Sigmoid colon (tissue), 6 donors: ENCODE measurements at regions not wholly inside any gene's neighbourhood (a gene's known extent, or its start where the extent isn't known, plus 50 kb on each side); places are given as distances from the start of the nearest gene placed in this dataset.

Source experiments
- DNase-seq: peaks from one replicate; pipeline ENCODE4 v3.0.0-alpha.2; 2019
- H3K27ac ChIP-seq, 4 donors: fragments of 200-600 bp; sonication (generic); one replicate each; pipeline ENCODE4 v1.5.1; 2016 to 2019; ENCODE audit warnings: mild to moderate bottlenecking in 1 of 4
- H3K27me3 ChIP-seq, 3 donors: fragments of 200-600 bp; sonication (generic); one replicate each; pipeline ENCODE4 v1.5.1; 2019; ENCODE audit warnings: mild to moderate bottlenecking in 1 of 3
- H3K36me3 ChIP-seq, 4 donors: fragments of 200-600 bp; sonication (generic); one replicate each; pipeline ENCODE4 v1.5.1; 2016 to 2019
- H3K4me1 ChIP-seq, 4 donors: fragments of 200-600 bp; sonication (generic); one replicate each; pipeline ENCODE4 v1.5.1; 2017 to 2019
- H3K4me3 ChIP-seq, 4 donors: fragments of 200-600 bp; sonication (generic); one replicate each; pipeline ENCODE4 v1.5.1; 2017 to 2019; ENCODE audit warnings: mild to moderate bottlenecking in 2 of 4, moderate library complexity in 1 of 4
- H3K9me3 ChIP-seq, 4 donors: fragments of 200-600 bp in 3 of 4; sonication (generic) in 3 of 4; one replicate each; pipeline versions ENCODE4 v1.5.1 to v1.6.1; 2013 to 2019
- EP300 ChIP-seq, 4 donors: sonication (generic); formaldehyde crosslinking; IDR thresholded peaks; one replicate each; pipeline ENCODE4 v1.6.1; 2017; ENCODE audit warnings: antibody characterized with exemption in 4 of 4
- POLR2A ChIP-seq, 2 donors: fragments of 450-650 bp; IDR thresholded peaks; one replicate each; pipeline ENCODE4 v1.6.1; 2016; ENCODE audit warnings: antibody characterized with exemption in 2 of 2, mild to moderate bottlenecking in 2 of 2, moderate library complexity in 2 of 2
- POLR2AphosphoS5 ChIP-seq, 4 donors: sonication (generic); formaldehyde crosslinking; IDR thresholded peaks; one replicate each; pipeline ENCODE4 v1.6.1; 2017; ENCODE audit warnings: antibody characterized with exemption in 4 of 4
- WGBS, 2 donors: extraction: QIAGEN DNeasy Blood & Tissue Kit; methylation state at CpG; one replicate each; pipeline ENCODE4 v1.1.7; 2013; 5-methylcytosine and 5-hydroxymethylcytosine counted together
- intact Hi-C: fragments of 100-400 bp; cut with DNase I; formaldehyde crosslinking; loops from one replicate; pipeline ENCODE4 v1.15.1; 2023
- TF ChIP-seq, protein P1 (sequence below), 4 experiments: fragments of 450-650 bp in 3 of 4; fragments of 200-600 bp in 1 of 4; IDR thresholded peaks; one replicate each; pipeline ENCODE4 v1.5.1; 2016 to 2019; ENCODE audit warnings: antibody characterized with exemption in 4 of 4, mild to moderate bottlenecking in 3 of 4, moderate library complexity in 2 of 4
- donor health status: healthy with polysubstance abuse.
- donor health status: healthy.

DNA sequence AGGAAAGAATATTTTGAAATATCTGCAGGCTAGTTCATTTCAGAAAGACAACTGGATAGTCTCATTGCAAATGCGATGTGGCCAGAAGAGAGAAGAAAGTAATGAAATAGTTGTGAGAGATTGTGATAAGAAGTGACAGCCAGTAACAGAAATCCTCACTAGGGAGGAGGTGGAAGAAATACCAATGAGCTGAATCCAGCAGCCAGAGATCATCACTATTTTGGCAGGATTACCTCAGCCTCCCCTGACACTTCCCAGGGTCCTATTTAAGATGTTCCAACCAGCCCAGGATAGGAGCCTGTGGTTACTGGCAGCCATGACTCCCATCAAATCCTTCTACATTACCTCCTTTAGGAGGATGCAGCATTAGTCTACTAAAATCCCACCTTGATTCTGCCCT, 76.7 kb upstream of the ARHGAP24 start:
- Histone ChIP-seq H3K27me3 (no peaks in the 10 kb centered on the region), H3K27ac (no peak overlapping the region), H3K4me3 (no peak overlapping the region), H3K36me3 (no peaks in the 10 kb centered on the region), H3K4me1 (no peaks in the 10 kb centered on the region), H3K9me3 (no peaks in the 10 kb centered on the region)
- WGBS, 2 donors: 84 to 86% methylated on average over 1 of the region's 1 CpG
- peak in 1 of 4 donors; percentile 7 for TF ChIP-seq POLR2AphosphoS5 (IDR thresholded peaks at IDR 0.05)
- TF ChIP-seq, protein P1, sequence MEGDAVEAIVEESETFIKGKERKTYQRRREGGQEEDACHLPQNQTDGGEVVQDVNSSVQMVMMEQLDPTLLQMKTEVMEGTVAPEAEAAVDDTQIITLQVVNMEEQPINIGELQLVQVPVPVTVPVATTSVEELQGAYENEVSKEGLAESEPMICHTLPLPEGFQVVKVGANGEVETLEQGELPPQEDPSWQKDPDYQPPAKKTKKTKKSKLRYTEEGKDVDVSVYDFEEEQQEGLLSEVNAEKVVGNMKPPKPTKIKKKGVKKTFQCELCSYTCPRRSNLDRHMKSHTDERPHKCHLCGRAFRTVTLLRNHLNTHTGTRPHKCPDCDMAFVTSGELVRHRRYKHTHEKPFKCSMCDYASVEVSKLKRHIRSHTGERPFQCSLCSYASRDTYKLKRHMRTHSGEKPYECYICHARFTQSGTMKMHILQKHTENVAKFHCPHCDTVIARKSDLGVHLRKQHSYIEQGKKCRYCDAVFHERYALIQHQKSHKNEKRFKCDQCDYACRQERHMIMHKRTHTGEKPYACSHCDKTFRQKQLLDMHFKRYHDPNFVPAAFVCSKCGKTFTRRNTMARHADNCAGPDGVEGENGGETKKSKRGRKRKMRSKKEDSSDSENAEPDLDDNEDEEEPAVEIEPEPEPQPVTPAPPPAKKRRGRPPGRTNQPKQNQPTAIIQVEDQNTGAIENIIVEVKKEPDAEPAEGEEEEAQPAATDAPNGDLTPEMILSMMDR (IDR thresholded peaks at IDR 0.05): no peak
- no peak for DNase-seq
- intact Hi-C loops: no loop called here

DNA sequence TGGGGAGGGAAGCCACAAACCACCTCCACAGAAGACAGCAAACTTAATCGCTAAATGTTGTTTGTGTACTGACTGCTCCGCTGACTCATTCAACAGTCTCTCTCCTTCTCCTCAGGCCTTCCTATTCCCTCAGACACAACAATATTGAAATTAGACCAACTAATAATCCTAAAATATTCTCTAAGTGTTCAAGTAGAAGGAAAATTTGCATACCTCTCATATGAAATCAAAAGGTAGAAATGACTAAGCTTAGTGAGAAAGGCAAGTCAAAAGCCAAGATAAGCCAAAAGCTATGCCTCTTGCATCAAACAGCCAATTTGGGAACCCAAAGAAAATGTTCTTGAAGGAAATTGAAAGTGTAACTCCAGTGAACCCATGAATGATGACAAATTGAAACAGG, 75.7 kb upstream of the ARHGAP24 start:
- H3K36me3 ChIP-seq: no peaks in the 10 kb centered on the region
- no peak overlapping the region for H3K4me3 ChIP-seq
- no peaks in the 10 kb centered on the region for H3K4me1 ChIP-seq
- TF ChIP-seq, protein P1 (IDR thresholded peaks at IDR 0.05): no peak
- TF ChIP-seq POLR2A (IDR thresholded peaks at IDR 0.05) (no peak), POLR2AphosphoS5 (IDR thresholded peaks at IDR 0.05) (no peak), EP300 (IDR thresholded peaks at IDR 0.05) (no peak)
- H3K27me3 ChIP-seq: no peaks in the 10 kb centered on the region
- no peak for DNase-seq
- no peak overlapping the region for H3K27ac ChIP-seq
- H3K9me3 ChIP-seq: no peaks in the 10 kb centered on the region
- WGBS, 2 donors: 89 to 90% methylated on average over 2 of the region's 2 CpGs
- intact Hi-C loops: no loop called here

DNA sequence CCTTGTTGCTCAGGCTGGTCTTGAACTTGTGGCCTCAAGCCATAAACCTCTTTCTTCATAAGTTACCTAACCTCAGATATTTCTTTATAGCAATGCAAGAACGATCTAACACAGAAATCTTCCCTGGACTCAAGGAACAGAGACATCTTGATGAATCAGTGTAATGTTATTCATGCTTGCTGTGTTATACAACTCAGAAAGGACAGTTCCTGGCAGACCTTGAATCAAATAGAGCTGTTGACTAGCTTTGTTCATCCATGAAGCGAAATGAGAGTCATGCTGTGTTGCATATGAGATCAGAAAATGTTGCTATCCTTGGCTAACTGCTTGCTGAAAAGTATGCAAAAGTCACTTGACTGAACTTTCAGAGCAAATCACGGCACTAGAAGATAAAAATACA, 72.6 kb upstream of the ARHGAP24 start:
- 60 to 80% methylated on average over 3 of the region's 3 CpGs for WGBS, 2 donors
- no peaks in the 10 kb centered on the region for H3K36me3 ChIP-seq
- no peaks in the 10 kb centered on the region for H3K27me3 ChIP-seq
- H3K4me1 ChIP-seq: no peaks in the 10 kb centered on the region
- H3K9me3 ChIP-seq: no peaks in the 10 kb centered on the region
- no peak overlapping the region for H3K4me3 ChIP-seq
- H3K27ac ChIP-seq: no peak overlapping the region
- DNase-seq: no peak
- intact Hi-C loops: no loop called here
- TF ChIP-seq POLR2AphosphoS5 (IDR thresholded peaks at IDR 0.05) (peak in 2 of 4 donors; percentile 9 to 16), EP300 (IDR thresholded peaks at IDR 0.05) (no peak), POLR2A (IDR thresholded peaks at IDR 0.05) (no peak)
- TF ChIP-seq, protein P1 (IDR thresholded peaks at IDR 0.05): no peak

DNA sequence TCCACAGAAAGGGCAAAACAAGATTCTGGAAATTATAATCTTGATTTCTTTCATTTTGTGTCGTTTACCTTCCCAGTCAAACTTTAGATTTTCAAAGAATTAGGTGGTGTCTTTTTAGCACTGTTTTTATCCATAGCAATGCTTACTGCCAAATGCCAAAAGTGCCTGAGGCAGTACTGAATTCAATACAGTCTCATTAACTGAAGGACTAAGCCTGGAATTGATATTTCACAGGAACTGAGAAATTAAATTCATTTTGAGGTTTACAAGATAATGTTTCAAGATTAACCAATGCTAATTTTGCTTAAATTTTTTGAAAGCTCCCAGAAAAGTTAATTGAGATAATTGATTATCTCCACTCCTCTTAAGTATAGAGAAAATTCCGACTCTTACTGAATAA, 68.8 kb upstream of the ARHGAP24 start:
- Histone ChIP-seq H3K9me3 (no peaks in the 10 kb centered on the region), H3K27ac (no peak overlapping the region), H3K36me3 (no peaks in the 10 kb centered on the region), H3K4me1 (no peaks in the 10 kb centered on the region), H3K27me3 (no peaks in the 10 kb centered on the region), H3K4me3 (no peak overlapping the region)
- DNase-seq: no peak
- 91 to 92% methylated on average over 2 of the region's 2 CpGs for WGBS, 2 donors
- intact Hi-C loops: no loop called here
- TF ChIP-seq POLR2A (IDR thresholded peaks at IDR 0.05) (no peak), EP300 (IDR thresholded peaks at IDR 0.05) (no peak), POLR2AphosphoS5 (IDR thresholded peaks at IDR 0.05) (no peak)
- TF ChIP-seq, protein P1 (IDR thresholded peaks at IDR 0.05): no peak

DNA sequence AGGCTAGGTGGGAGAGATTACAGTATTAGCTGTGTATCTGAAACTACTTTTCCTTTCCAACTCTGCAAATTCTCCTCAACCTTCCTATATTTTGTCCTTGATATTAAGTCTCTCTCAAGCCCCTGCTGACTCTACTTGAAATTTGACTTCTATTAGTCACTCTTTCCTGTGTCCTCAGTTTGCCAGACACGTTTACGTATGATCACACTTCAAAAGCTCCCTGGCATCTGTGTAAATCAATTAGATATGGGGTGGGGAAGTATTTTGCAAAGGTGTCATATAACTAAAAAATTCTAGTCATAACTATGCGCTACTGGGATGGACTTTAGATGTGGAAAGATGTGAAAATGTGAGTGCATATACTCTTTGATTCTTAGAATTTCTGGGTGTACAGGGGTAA, 67.4 kb upstream of the ARHGAP24 start:
- Histone ChIP-seq H3K9me3 (no peaks in the 10 kb centered on the region), H3K27ac (no peak overlapping the region), H3K36me3 (no peaks in the 10 kb centered on the region), H3K4me3 (no peak overlapping the region), H3K27me3 (no peaks in the 10 kb centered on the region), H3K4me1 (no peaks in the 10 kb centered on the region)
- WGBS, 2 donors: 81 to 90% methylated on average over 3 of the region's 3 CpGs
- DNase-seq: no peak
- TF ChIP-seq POLR2AphosphoS5 (IDR thresholded peaks at IDR 0.05) (no peak), EP300 (IDR thresholded peaks at IDR 0.05) (no peak), POLR2A (IDR thresholded peaks at IDR 0.05) (no peak)
- TF ChIP-seq, protein P1 (IDR thresholded peaks at IDR 0.05): no peak
- intact Hi-C loops: no loop called here
